ENCODE measurements at regions not wholly inside any gene's neighbourhood (a gene's known extent, or its start where the extent isn't known, plus 50 kb on each side); places are given as distances from the start of the nearest gene placed in this dataset.

DNA sequence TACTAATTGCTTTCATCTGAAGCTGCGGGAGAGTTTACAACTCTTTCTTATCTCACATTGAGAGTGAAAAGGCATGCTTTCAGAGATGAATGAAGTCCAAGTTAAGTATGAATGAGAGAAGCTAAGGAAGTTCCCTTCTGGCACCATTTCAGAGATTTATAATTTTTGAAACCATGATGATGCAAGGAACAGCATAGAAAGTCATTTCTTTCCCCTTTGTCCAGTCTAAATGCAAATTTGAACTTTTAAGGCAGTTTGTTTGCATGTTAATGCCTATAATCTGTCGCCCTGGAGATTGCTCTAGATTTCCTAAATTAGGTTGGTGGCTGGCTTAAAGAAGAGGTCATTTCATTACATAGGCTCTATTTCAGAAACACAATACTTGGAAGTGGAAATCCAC is 594.8 kb upstream of the GOT2 start:
- TF ChIP-seq EZH2phosphoT487 (IDR thresholded peaks at IDR 0.05; ENCODE audit: insufficient read depth, low read depth) (no peak), EZH2 (IDR thresholded peaks at IDR 0.05; ENCODE audit: insufficient read depth, poor library complexity, severe bottlenecking) (no peak)
